Left kidney (tissue), 1 donor: ENCODE measurements at regions not wholly inside any gene's neighbourhood (a gene's known extent, or its start where the extent isn't known, plus 50 kb on each side); places are given as distances from the start of the nearest gene placed in this dataset.

ENCODE experiments used
- DNase-seq: peaks from one replicate; pipeline ENCODE4 v3.0.0-alpha.2; 2013

GRCh38 chr2:70397186-70397585, 95.3 kb upstream of the FAM136A start:
- DNase-seq: no peak

- no peak for DNase-seq
Measured at GRCh38 chr2:70396612-70397011, 94.7 kb upstream of the FAM136A start.

- DNase-seq: no peak
Measured at GRCh38 chr2:70393881-70394280, 92.0 kb upstream of the FAM136A start.

GRCh38 chr2:70391988-70392387, 90.1 kb upstream of the FAM136A start:
- no peak for DNase-seq

- no peak for DNase-seq
Measured at GRCh38 chr2:70391259-70391658, 89.4 kb upstream of the FAM136A start.

GRCh38 chr2:70388813-70389212, 86.9 kb upstream of the FAM136A start:
- no peak for DNase-seq

- DNase-seq: no peak
Measured at GRCh38 chr2:70388128-70388527, 86.3 kb upstream of the FAM136A start.

- no peak for DNase-seq
Measured at GRCh38 chr2:70385966-70386595, 84.2 kb upstream of the FAM136A start.

- DNase-seq: no peak
Measured at GRCh38 chr2:70385204-70385603, 83.3 kb upstream of the FAM136A start.

GRCh38 chr2:70381821-70382220, 80.0 kb upstream of the FAM136A start:
- DNase-seq: no peak

GRCh38 chr2:70381235-70381634, 79.4 kb upstream of the FAM136A start:
- DNase-seq: no peak

GRCh38 chr2:70380621-70381020, 78.8 kb upstream of the FAM136A start:
- DNase-seq: no peak

GRCh38 chr2:70374616-70375015, 72.7 kb upstream of the FAM136A start:
- no peak for DNase-seq

GRCh38 chr2:70371753-70372152, 69.9 kb upstream of the FAM136A start:
- no peak for DNase-seq

GRCh38 chr2:70369082-70369481, 67.2 kb upstream of the FAM136A start:
- DNase-seq: no peak

GRCh38 chr2:70368545-70368944, 66.7 kb upstream of the FAM136A start:
- DNase-seq: no peak

- no peak for DNase-seq
Measured at GRCh38 chr2:70367722-70368323, 66.0 kb upstream of the FAM136A start.

GRCh38 chr2:70362661-70363060, 60.8 kb upstream of the FAM136A start:
- DNase-seq: no peak

GRCh38 chr2:70360661-70361270, 58.9 kb upstream of the FAM136A start:
- no peak for DNase-seq

- DNase-seq: peak; percentile 34
Measured at GRCh38 chr2:70357684-70358071, 55.8 kb upstream of the FAM136A start.

GRCh38 chr2:70356941-70357683, 55.2 kb upstream of the FAM136A start:
- DNase-seq: no peak

- no peak for DNase-seq
Measured at GRCh38 chr2:70354264-70354949, 52.5 kb upstream of the FAM136A start.
